ENCODE measurements at regions not wholly inside any gene's neighbourhood (a gene's known extent, or its start where the extent isn't known, plus 50 kb on each side); places are given as distances from the start of the nearest gene placed in this dataset.

- Histone ChIP-seq H2BK5ac (ENCODE audit: low read depth, low read length, poor library complexity, severe bottlenecking) (no peak overlapping the region), H2AK5ac (ENCODE audit: low read depth, low read length) (no peak overlapping the region), H3K27me3 (ENCODE audit: control insufficient read depth, insufficient read depth, low read length) (no peaks in the 10 kb centered on the region), H4K8ac (ENCODE audit: low read depth in 2 of 2, low read length in 2 of 2) (no peak overlapping the region), H3K79me1 (ENCODE audit: low read depth in 1 of 2, low read length in 2 of 2) (no peaks in the 10 kb centered on the region), H3K4me2 (ENCODE audit: low read depth, low read length) (no peak overlapping the region), H2BK120ac (ENCODE audit: low read depth, low read length) (no peak overlapping the region), H4K5ac (ENCODE audit: low read depth, low read length) (no peak overlapping the region), H3K14ac (replicated peaks; ENCODE audit: low read depth, low read length) (no peak overlapping the region), H3K23ac (ENCODE audit: low read depth, low read length) (no peak overlapping the region), H2BK20ac (ENCODE audit: low read depth, low read length) (no peak overlapping the region), H3K27ac (ENCODE audit: insufficient read depth, low read length) (no peak overlapping the region), H3K18ac (ENCODE audit: low read depth, low read length) (no peak overlapping the region), H3K9me3 (ENCODE audit: control insufficient read depth, insufficient read depth, low read length) (no peaks in the 10 kb centered on the region), H3K36me3 (ENCODE audit: control insufficient read depth, insufficient read depth, low read length) (no peaks in the 10 kb centered on the region), H3K4me3 (ENCODE audit: insufficient read depth, low read depth, low read length) (no peak overlapping the region), H3K56ac (ENCODE audit: extremely low read depth, insufficient read depth, low read length) (no peak overlapping the region), H2AFZ (replicated peaks; ENCODE audit: low read length, poor library complexity) (no peak overlapping the region), H3K9me1 (ENCODE audit: insufficient read depth, low read length) (no peaks in the 10 kb centered on the region), H3K4me1 (ENCODE audit: control insufficient read depth, insufficient read depth, low read length) (no peaks in the 10 kb centered on the region), H2AK9ac (replicated peaks; ENCODE audit: low read depth, low read length, poor library complexity) (no peak overlapping the region), H4K20me1 (ENCODE audit: insufficient read depth, low read length) (no peaks in the 10 kb centered on the region), H3K9ac (ENCODE audit: low read depth, low read length) (no peak overlapping the region), H4K91ac (ENCODE audit: insufficient read depth, low read depth, low read length) (no peak overlapping the region), H2BK15ac (ENCODE audit: low read depth, low read length) (no peak overlapping the region), H3K4ac (ENCODE audit: low read depth, low read length) (no peak overlapping the region)
- ATAC-seq (ENCODE audit: low read depth) (no peak), DNase-seq (no peak)
- BruUV-seq (replicated peaks), result no TSS peak
- no CpG with 5 or more reads among the region's 2 CpGs for WGBS, 2 experiments (ENCODE audit: extremely low coverage in 2 of 2, insufficient read length in 1 of 2)
- ChIA-PET POLR2A (ENCODE audit: unreplicated experiment) (no interaction called here), CTCF (no interaction called here)
- intact Hi-C loops (cut with micrococcal nuclease) (no loop called here), in situ Hi-C loops (cut with MboI; ENCODE audit: low sequenced_read_pairs) (no loop called here), dilution Hi-C loops (cut with HindIII; ENCODE audit: low sequenced_read_pairs, unreplicated experiment) (no loop called here)
- TF ChIP-seq MAFK (IDR thresholded peaks at IDR 0.05; ENCODE audit: low read depth, low read length) (no peak), MXI1 (IDR thresholded peaks at IDR 0.05; ENCODE audit: borderline replicate concordance, low read depth, low read length) (no peak), CTCF (conservative IDR thresholded peaks at IDR 0.05; ENCODE audit: low read depth, low read length) (no peak), SMC3 (IDR thresholded peaks at IDR 0.05; ENCODE audit: low read depth, low read length) (no peak), USF2 (IDR thresholded peaks at IDR 0.05; ENCODE audit: low read depth, low read length) (no peak), POLR2A (IDR thresholded peaks at IDR 0.05; ENCODE audit: low read depth, low read length) (no peak), CHD1 (IDR thresholded peaks at IDR 0.05; ENCODE audit: low read depth, low read length) (no peak), FOS (IDR thresholded peaks at IDR 0.05; ENCODE audit: low read depth, low read length) (no peak), RAD21 (IDR thresholded peaks at IDR 0.05; ENCODE audit: low read length) (no peak), BHLHE40 (IDR thresholded peaks at IDR 0.05; ENCODE audit: low read depth, low read length) (no peak)
Measured at GRCh38 chr12:78275886-78276285, 445.2 kb downstream of the NAV3 start.
